ENCODE measurements at regions not wholly inside any gene's neighbourhood (a gene's known extent, or its start where the extent isn't known, plus 50 kb on each side); places are given as distances from the start of the nearest gene placed in this dataset.

DNA sequence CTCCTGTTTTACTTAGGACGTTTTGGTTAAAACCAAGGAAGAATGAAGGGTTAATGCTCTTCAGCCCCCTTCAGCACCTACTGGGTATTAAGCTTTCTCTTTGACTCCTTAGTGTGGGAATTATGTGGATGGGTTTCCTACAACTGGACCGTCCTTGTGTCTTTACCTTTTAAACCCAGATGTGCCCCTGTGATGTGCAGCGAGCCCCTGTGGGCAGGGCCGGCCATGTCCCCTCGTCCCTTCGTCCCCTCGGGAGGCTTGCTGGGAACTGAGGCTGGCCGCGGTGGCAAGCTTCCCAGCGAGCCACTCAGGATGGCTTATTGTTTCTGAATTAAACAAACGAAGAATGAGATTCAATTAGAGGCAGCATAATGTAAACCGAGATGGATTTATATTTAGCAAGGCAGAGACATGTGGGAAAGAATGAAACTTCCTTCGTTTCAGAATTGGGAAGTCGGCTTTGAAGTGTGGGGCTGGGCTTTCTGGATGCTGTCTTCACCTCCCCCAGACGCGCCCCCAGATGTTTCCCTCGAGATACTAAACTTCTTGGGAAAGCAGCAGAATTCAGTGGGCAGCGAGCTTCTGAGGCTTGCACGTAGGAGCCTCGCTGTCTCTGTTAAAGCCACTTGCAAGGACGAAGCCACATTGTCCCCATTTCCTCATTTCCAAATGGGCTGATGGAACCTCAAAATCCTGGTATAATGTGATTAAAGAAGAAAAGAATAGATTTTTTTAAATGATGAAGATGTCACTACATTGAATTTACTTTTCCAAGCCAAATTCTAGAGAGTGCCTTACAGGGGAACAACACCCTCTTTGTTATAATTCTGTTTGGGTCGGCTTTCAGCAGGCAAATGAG is 146.0 kb downstream of the VAPA start:
- DNase-seq = no peak

DNA sequence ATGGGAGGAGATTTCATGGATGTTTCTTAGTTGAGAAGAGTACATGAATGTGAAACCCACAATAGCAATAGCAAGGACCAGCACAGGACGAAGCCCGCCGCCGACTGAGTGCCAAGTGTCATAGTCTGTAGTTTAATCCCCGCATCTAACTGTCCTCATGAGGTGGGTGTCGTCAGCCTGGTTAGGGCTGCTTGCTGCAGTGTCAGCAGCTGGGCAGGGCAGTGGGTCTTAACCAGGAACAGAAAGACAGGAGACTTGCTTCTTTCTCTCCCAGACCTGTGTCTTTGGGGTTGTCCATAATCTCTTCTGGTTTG is 146.6 kb downstream of the VAPA start:
- DNase-seq = no peak

DNA sequence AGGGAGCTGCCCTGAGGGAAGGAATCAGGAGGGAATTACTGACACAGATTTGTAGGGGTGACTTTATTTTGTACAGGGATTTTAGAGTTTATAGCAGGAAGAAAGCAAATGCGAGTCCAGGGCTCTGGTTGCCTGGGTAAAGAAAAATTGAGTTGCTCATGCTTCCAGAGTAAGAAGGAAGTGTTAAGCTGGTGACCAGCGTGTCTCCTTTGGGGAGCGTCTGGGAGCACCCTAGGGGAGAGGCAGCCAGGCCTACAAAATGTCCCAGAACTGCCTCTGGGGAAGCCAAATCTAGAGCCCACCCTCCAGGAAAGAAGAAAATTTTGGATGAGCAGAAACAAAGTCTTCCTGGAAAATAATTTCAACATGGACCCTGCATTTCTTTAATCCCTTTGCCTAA is 147.0 kb downstream of the VAPA start:
- no peak for DNase-seq

DNA sequence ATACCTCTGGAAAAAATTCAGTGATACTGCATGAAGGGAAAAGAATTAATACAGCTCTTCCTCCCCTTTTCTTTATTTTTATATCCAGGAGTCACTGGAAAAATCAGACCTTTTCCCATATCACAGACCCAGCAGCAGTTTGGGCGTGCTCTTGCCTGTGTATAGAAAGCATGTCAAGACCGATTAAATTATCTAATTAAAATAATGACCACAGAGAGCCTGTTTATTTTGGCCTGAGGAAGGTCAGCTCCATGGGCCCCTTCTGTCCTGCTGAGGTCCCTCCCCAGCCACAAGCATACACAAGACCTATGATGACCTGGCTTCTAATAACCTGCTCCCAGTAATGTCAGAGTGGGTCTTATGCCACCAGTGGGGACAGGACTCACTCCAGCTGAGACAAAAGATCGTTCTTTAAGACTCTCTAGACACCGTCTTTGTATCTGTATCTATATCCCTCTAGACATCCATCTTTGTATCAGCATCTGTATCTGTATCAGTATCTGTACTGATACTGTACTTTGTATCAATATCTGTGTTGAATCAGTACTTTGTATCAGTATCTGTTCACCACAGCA is 147.8 kb downstream of the VAPA start:
- no peak for DNase-seq

DNA sequence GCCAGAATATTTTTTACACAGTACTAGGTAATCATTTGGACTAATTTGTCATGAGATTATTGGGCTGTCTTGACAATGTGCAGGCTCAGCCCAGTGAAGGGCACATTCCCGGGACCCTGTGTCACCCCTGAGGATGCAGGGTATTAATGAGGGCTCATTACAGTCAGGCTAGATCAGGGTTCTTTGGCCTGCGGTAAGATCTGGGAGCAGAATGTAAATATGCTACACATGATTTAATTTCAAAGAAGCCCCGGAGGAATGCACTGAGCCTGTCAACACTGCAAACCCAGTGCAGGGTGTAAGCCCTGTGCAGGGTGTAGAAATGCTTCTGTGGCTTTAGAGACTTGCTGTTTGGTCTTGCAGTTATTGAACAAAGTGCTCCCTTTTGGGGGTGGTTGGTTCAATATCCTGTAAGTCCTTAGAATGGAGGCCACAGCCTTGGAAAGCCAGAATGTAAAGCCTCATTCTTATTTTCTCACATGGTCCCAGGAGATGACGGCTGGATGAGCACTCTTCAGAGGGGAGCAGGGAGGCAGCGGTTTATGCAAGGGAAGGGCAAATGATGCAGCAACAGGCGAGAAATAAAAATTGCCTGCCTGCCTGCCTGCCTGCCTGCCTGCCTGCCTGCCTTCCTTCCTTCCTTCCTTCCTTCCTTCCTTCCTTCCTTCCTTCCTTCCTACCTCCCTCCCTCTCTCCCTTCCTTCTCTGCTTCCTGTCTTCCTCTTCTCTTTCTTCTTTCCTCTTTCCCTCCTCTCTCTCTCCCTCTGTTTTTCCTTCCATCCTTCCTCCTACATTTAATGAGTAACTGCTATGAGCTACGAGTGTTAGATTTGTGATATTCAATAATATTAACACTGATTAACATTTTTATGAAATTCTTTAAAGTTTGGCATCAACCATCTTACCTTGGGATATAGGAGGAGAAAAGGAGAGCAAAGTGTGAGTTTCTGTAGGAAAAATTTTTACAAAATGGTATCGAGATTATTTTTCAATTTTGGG is 148.8 kb downstream of the VAPA start:
- DNase-seq = no peak

DNA sequence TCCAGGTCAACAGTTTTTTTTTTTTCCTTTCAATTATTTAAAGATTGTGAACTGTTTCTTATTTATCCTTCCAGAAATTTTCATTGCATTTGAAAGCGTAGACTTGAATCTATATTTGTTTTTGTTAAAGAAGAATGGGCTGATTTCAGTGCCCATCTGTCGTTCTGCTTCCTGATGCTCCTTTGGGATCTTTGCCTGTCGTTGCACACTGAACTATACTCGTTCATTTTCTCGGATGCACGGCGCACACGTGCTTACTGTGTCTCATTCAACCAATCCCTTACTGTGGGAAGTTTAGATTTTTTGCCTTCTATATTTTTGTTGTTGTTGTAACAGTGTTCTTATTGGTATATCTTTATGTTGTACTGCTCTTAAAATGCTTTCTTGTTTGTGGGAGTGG is 149.7 kb downstream of the VAPA start:
- no peak for DNase-seq

DNA sequence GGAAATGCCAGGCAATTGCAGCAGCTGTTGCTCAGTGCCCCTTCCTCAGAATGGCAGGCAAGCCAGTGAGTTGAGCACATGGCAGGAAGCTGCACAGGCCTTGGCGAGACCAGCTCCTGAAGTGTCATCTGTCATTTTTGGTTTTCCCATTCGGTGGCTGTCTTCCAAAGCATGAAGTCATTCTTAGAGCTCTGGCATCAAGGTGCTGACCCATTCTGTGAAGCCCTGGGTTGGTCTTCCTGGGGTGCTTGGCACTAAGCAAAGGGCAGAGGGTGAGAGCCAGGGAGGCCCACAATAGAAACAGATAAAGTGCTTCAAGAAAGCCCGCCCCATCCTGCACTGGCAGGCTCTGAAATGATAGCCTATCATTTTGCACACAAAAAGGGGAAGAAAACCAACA is 150.5 kb downstream of the VAPA start:
- no peak for DNase-seq

DNA sequence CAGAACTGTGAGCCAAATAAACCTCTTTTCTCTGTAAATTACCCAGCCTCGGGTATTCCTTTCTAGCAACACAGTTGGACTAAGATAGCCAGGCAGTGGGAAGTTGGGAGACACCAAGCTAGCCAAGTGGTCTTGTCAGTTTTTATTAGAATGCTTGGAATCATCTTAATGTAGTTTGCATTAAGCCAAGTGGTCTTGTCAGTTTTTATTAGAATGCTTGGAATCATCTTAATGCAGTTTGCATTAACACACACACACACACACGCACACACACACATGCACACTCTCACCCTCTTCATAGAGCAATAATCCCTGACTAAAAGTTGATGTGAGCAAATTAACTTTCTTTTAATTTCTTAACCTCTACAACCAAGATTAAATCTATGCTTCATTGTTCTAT is 151.5 kb downstream of the VAPA start:
- no peak for DNase-seq

DNA sequence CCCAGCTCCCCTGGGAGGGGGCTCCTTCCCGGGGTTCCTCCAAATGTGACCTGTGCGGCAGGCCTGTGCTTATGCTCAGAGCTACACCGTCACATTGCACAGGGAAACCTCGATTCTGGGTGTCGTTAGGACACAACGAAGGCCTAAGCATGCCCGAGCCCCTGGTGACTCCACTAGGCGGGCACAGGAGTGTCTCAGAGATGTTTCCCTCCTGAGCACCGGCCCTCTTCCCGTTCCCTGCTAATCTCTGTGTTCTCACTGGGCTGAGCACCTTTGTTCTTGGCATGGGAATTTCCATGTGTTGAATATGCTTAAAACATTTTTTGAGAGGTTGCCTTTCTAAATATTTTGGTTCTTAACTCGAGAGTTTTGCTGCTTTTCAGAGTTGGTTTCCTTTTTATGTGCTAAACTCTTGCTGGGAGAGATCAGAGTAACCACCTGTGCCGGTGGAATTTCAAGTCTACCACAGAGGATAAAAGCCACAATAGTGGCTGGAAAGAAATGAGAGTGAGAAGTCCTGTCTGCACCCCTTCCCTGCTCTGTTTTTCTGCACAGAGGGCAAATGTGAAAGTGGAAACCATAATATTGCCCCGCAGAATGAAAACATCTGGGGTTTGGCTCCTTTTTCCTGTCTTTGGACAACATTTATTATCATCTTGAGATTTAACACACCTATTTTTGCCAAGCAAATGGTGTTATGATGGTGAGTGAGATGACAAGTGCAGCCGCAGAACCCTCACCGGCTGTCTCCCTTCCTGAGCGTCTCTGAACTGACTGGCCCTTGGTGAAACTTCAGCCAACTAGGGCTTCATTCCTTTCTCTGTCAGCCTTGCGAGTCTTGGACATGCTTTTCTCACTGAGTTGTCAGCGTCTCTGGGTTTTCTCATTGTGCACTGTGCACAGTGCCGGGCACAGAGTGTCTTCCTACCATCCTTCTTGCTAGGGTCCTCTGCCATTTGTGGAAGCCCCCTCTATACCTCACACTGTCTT is 154.1 kb downstream of the VAPA start:
- DNase-seq = no peak

DNA sequence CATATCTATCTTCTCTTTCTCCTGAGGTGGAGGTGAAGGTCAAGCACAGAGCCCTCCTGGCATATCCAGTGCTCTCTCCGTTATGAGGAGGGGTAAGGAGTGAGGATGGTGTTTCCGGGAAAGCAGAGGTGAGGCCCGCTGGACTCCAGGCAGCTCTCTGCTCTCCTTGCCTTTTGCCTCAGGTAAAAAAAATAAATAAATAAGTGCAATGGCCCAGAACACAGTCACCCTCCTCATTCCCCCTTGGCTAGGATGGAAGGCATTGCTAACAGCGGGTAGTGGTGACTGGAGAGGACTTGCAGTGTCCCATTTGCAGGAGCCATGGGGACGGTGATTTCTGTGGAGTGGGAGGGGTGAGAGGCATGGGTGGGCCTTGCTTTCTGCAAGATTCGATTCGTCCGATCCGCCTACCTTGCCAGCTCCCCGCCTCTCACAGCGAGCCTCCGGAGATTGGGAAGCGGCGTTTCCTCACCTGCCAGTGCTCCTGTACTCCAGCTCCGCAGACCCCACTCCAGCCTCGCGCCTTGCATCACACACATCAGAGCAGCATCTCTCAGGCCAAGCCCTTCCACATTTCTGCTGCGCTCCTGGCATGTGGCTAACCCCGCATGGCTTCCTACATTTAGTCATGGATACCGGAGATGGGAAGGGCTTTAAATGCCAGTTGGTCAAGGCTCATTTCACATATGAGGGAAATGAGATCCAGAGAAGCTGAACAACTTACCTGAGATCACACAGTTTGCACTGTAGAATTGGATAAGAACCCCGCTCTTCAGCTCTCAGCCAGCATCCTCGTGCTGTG is 155.2 kb downstream of the VAPA start:
- DNase-seq = no peak

DNA sequence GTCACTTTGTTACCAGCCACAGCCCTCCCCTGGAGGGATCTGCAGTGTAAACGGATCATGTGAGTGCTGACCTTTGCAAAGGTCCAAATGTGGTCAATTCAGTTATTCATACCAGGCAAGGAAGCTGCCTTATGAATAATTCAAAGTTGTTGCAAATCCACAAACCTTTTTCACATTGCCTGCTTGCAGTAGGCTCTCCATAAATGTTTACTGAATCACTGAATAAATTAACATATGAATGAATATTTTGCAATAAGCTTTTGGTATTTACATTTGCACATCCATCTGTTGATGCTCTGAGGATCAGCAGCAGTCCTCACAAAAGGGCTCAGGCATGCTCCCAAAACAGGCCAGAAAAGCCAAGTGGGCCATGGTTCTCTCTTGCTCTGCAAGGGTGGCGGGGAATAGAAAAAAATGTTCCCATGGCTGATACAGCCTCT is 156.8 kb downstream of the VAPA start:
- DNase-seq = no peak

DNA sequence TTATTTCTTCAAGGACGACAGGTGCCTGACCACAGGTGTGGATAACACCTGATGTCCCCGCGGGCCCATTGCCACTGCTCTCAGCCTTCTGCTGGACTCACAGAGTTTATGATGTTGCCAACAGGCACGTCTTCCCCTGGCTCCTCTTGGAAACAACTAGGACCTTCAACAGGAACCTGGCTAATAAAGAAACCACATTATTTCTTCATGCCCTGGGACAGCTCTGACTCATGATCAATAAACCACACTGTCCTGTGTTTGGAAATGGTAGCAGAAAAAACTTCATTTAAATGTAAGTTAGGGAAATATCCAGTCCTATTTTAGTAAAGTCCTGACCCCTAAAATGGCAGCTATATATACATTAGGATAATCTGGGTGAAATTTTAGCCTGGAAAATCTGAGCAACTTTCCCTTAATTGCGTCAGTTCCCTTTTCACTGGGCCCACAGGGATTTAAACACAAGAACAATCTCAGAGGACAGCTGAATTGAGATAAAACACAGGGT is 158.9 kb downstream of the VAPA start:
- DNase-seq = no peak

DNA sequence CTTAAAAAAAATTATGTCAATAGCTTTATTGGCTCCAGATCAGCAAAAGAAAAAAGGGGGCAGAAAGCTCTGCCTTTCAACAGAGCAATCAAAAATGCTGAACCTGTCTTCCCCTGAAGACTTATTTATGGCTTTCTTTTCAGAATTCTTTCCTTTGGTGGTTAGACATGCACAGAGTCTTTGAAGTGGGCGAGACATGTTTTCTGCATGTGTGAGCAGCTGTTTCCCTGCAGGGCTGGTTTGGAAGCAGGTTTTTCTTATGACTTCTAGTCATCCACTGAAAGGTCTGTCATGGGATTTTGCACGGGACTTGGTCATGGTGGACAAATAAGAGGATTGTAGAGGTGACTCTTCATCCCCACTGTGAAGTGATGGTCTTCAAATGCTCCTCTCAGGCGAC is 160.3 kb downstream of the VAPA start:
- no peak for DNase-seq

DNA sequence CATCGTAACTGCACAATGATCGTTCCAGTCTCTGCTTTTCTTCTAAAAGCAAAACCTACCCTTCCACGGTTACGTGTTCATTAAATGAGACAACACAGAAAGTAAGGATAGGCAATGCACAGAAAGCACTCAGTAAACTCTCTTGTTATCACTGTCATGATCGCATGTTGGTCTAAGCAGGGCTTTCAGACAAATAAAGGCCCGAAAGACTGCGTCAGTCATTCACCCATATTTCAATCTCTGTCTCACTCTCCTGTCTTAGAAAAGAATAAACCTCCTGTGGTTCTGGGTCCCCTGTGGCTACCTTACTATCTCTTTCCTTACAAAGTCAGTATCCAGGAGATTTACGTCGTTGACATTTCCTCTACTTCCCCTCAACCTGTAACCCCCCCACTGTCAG is 160.9 kb downstream of the VAPA start:
- DNase-seq = no peak

DNA sequence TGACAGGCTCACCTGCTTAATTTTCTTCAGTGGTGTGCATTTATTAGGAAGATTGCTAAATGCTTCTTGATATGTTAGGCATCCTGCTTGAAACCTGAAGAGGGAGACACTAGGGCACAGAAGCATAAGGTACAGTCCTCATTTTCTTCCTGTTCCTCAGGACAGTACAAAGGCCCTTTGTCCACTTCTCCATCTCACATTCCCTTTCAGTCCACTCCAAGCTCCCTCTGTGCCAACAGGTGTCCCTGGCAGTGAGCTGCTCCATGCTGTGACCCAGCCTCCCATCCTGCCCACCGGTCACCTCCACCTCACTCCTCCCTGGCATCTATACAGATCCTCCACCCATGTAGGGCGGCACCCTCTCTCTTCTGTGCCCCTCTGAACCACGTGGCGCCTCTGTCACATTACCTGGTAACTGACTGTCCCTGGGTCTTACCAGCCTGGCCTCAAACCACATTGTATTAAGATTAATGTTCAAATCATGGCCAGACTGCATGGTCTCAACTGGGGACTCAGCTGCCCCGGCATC is 162.8 kb downstream of the VAPA start:
- no peak for DNase-seq

DNA sequence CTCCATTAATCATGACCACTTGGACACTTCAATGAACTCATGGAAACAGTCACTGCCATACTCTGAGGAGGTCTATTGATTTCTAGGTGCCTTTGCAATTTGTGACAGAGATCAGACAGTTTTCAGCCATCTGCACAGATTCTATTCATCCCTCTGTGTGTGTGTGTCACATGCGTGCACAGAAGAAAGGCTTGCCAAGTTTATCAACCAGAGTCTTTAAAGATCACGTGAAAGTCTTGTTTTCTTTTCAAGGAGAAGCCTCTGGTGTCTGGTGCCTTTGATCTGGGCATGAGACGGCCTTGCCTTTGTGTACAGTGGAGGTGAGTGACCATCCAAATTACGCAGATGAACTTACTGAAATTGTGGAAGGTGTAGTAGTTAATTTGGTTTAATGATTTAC is 164.2 kb downstream of the VAPA start:
- no peak for DNase-seq

DNA sequence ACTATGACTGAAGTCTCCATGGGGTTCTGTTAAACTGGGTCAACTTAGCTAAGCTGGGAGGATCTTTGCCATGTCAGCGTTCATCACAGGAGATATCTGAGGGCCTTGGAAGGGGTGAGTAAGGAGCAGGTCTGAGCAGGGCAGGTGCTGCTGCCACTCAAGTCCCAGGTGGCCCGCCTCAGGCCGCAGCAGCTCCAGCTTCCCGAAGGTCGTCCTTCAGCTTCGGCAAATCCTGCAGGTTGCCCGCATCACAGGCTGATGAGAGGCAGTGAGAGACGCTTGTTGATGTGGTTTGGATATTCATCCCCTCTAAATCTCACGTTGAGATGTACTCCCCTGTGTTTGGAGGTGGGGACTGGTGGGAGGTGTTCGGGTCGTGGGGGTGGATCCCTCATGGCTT is 166.6 kb downstream of the VAPA start:
- DNase-seq = no peak

DNA sequence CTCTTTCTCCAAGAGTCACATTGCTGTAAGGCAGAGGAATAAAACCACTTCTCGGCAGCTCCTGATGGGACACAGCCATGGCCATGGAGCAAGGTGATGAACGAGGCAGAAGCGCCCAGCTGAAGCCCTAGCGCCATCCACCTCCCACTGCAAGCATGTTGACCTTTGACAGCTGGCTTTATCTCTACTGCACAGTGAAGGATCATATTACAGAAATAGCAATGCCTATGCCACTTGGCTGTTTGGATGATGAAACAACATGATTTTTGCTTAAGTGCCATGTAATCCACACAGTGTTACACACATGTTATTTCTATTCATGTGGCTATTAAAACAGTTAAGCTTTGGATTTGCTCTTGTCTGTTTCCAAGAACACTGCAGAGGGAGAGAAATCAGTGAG is 167.7 kb downstream of the VAPA start:
- DNase-seq = no peak

DNA sequence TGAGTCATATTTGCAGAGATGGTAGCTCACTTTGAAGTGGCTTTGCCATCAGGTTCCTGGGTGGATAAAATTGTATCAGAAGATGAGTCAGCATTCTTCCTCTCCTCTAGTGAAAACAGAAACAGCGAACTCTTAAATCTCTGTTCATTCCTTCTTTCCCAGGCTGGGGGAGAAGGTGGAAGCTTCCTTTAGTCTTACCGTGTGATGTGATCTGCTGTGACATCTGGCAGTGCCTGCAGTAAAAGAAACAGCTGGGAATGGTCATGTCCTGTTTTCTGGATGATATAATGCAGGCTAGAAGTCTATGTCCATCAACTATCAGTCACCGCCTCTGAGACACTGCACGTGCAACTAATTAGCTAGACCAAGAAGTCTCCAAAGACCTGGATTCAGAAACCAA is 171.6 kb downstream of the VAPA start:
- DNase-seq = no peak

DNA sequence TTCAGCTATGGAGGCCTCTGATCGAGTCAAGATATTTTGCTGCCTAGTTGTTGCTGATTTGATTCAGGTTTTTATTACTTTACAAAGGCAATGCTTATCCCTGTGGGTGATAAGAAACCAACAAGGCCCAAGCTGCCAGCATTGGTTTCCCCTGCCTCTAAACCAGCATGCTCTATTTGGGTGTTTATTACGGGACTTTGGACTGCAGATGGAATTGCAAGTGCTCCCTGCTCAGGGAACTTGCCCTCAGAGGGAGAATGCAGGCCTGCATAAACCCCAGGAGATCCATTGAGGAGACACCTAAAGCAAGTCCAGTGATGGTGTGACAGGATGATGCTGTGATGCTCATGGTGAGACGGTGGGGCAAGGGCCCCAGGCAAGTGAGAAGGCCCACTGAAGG is 172.1 kb downstream of the VAPA start:
- no peak for DNase-seq

Measured in kidney glomerular epithelial cell (primary cell).